ENCODE measurements at regions not wholly inside any gene's neighbourhood (a gene's known extent, or its start where the extent isn't known, plus 50 kb on each side); places are given as distances from the start of the nearest gene placed in this dataset.

GRCh38 chr14:101174522-101174838, 271.0 kb upstream of the RTL1 start:
- Histone ChIP-seq H2AK9ac (replicated peaks; ENCODE audit: low read depth, low read length, poor library complexity) (no peak overlapping the region), H4K91ac (ENCODE audit: insufficient read depth, low read depth, low read length) (no peak overlapping the region), H3K9me3 (ENCODE audit: control insufficient read depth, insufficient read depth, low read length) (peaks cover 6% of the 10 kb centered on the region), H3K27me3 (ENCODE audit: control insufficient read depth, insufficient read depth, low read length) (peaks cover 1% of the 10 kb centered on the region; the same call in 1 of the 2 replicates), H3K9ac (ENCODE audit: low read depth, low read length) (no peak overlapping the region), H3K18ac (ENCODE audit: low read depth, low read length) (no peak overlapping the region), H2BK15ac (ENCODE audit: low read depth, low read length) (no peak overlapping the region), H3K9me1 (ENCODE audit: insufficient read depth, low read length) (no peaks in the 10 kb centered on the region), H3K27ac (ENCODE audit: insufficient read depth, low read length) (no peak overlapping the region), H4K20me1 (ENCODE audit: insufficient read depth, low read length) (no peaks in the 10 kb centered on the region), H3K79me1 (ENCODE audit: low read depth in 1 of 2, low read length in 2 of 2) (no peaks in the 10 kb centered on the region), H3K36me3 (ENCODE audit: control insufficient read depth, insufficient read depth, low read length) (no peaks in the 10 kb centered on the region), H4K8ac (ENCODE audit: low read depth in 2 of 2, low read length in 2 of 2) (no peak overlapping the region), H2BK5ac (ENCODE audit: low read depth, low read length, poor library complexity, severe bottlenecking) (no peak overlapping the region), H2BK20ac (ENCODE audit: low read depth, low read length) (no peak overlapping the region), H2AK5ac (ENCODE audit: low read depth, low read length) (no peak overlapping the region), H3K4me3 (ENCODE audit: insufficient read depth, low read depth, low read length) (no peak overlapping the region), H3K14ac (replicated peaks; ENCODE audit: low read depth, low read length) (no peak overlapping the region), H3K23ac (ENCODE audit: low read depth, low read length) (no peak overlapping the region), H3K56ac (ENCODE audit: extremely low read depth, insufficient read depth, low read length) (no peak overlapping the region), H3K4me1 (ENCODE audit: control insufficient read depth, insufficient read depth, low read length) (no peaks in the 10 kb centered on the region), H3K4ac (ENCODE audit: low read depth, low read length) (no peak overlapping the region), H3K4me2 (ENCODE audit: low read depth, low read length) (no peak overlapping the region), H4K5ac (ENCODE audit: low read depth, low read length) (no peak overlapping the region), H2BK120ac (ENCODE audit: low read depth, low read length) (no peak overlapping the region), H2AFZ (replicated peaks; ENCODE audit: low read length, poor library complexity) (no peak overlapping the region)
- BruUV-seq (replicated peaks), result no TSS peak
- POLR2A ChIA-PET (ENCODE audit: unreplicated experiment), result no interaction called here
- intact Hi-C loops (cut with micrococcal nuclease) (no loop called here), in situ Hi-C loops (cut with MboI; ENCODE audit: low sequenced_read_pairs) (no loop called here), dilution Hi-C loops (cut with HindIII; ENCODE audit: low sequenced_read_pairs, unreplicated experiment) (no loop called here)
- 79% methylated on average over 4 of the region's 12 CpGs; no CpG with 5 or more reads in 1 of the 2 experiments for whole genome bisulfite sequencing, 2 experiments (ENCODE audit: extremely low coverage in 2 of 2, insufficient read length in 1 of 2)
- no peak for DNase-seq
- no peak for TF ChIP-seq CHD1 (IDR thresholded peaks at IDR 0.05; ENCODE audit: low read depth, low read length)
- TF ChIP-seq, protein P1, sequence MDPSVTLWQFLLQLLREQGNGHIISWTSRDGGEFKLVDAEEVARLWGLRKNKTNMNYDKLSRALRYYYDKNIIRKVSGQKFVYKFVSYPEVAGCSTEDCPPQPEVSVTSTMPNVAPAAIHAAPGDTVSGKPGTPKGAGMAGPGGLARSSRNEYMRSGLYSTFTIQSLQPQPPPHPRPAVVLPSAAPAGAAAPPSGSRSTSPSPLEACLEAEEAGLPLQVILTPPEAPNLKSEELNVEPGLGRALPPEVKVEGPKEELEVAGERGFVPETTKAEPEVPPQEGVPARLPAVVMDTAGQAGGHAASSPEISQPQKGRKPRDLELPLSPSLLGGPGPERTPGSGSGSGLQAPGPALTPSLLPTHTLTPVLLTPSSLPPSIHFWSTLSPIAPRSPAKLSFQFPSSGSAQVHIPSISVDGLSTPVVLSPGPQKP (IDR thresholded peaks at IDR 0.05; ENCODE audit: borderline replicate concordance, low read depth, low read length), result no peak
- TF ChIP-seq MXI1 (IDR thresholded peaks at IDR 0.05; ENCODE audit: borderline replicate concordance, low read depth, low read length), result no peak
- TF ChIP-seq, protein P2, sequence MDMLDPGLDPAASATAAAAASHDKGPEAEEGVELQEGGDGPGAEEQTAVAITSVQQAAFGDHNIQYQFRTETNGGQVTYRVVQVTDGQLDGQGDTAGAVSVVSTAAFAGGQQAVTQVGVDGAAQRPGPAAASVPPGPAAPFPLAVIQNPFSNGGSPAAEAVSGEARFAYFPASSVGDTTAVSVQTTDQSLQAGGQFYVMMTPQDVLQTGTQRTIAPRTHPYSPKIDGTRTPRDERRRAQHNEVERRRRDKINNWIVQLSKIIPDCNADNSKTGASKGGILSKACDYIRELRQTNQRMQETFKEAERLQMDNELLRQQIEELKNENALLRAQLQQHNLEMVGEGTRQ (IDR thresholded peaks at IDR 0.05; ENCODE audit: low read depth, low read length), result no peak
- TF ChIP-seq CEBPB (IDR thresholded peaks at IDR 0.05; ENCODE audit: low read depth, low read length), result no peak
- no peak for TF ChIP-seq POLR2A (IDR thresholded peaks at IDR 0.05; ENCODE audit: low read depth, low read length)
- no peak for TF ChIP-seq SMC3 (IDR thresholded peaks at IDR 0.05; ENCODE audit: low read depth, low read length)
- TF ChIP-seq MAZ (IDR thresholded peaks at IDR 0.05; ENCODE audit: borderline replicate concordance, low read depth, low read length), result no peak
- TF ChIP-seq, protein P3, sequence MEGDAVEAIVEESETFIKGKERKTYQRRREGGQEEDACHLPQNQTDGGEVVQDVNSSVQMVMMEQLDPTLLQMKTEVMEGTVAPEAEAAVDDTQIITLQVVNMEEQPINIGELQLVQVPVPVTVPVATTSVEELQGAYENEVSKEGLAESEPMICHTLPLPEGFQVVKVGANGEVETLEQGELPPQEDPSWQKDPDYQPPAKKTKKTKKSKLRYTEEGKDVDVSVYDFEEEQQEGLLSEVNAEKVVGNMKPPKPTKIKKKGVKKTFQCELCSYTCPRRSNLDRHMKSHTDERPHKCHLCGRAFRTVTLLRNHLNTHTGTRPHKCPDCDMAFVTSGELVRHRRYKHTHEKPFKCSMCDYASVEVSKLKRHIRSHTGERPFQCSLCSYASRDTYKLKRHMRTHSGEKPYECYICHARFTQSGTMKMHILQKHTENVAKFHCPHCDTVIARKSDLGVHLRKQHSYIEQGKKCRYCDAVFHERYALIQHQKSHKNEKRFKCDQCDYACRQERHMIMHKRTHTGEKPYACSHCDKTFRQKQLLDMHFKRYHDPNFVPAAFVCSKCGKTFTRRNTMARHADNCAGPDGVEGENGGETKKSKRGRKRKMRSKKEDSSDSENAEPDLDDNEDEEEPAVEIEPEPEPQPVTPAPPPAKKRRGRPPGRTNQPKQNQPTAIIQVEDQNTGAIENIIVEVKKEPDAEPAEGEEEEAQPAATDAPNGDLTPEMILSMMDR (conservative IDR thresholded peaks at IDR 0.05; ENCODE audit: low read depth, low read length), result no peak
- no peak for TF ChIP-seq RAD21 (IDR thresholded peaks at IDR 0.05; ENCODE audit: low read length)
- TF ChIP-seq FOS (IDR thresholded peaks at IDR 0.05; ENCODE audit: low read depth, low read length), result no peak
- TF ChIP-seq RFX5 (IDR thresholded peaks at IDR 0.05; ENCODE audit: low read depth, low read length), result no peak
- TF ChIP-seq MAFK (IDR thresholded peaks at IDR 0.05; ENCODE audit: low read depth, low read length), result no peak
- no peak for TF ChIP-seq NFE2L2 (IDR thresholded peaks at IDR 0.05; ENCODE audit: low read depth, low read length)
- TF ChIP-seq BHLHE40 (IDR thresholded peaks at IDR 0.05; ENCODE audit: low read depth, low read length), result no peak
- no peak for ATAC-seq (ENCODE audit: low read depth)
- CTCF ChIA-PET, result no interaction called here
